Smooth muscle cell (in vitro differentiated cells): ENCODE measurements at regions not wholly inside any gene's neighbourhood (a gene's known extent, or its start where the extent isn't known, plus 50 kb on each side); places are given as distances from the start of the nearest gene placed in this dataset.

Experiments
- DNase-seq: peaks from one replicate; lab custom pipeline; 2025; ENCODE audit not compliant: unreplicated experiment; lab: John Stamatoyannopoulos, UW
- H2AFZ ChIP-seq: fragments of 200-600 bp; sonication (generic); 2 replicates; pipeline ENCODE4 v1.6.0; 2016; ENCODE audit warnings: antibody characterized with exemption, low read depth, mild to moderate bottlenecking
- H3F3A ChIP-seq: fragments of 200-600 bp; sonication (generic); 2 replicates; pipeline ENCODE4 v1.6.0; 2017; ENCODE audit warnings: antibody characterized with exemption, low read depth
- H3K27ac ChIP-seq: fragments of 200-600 bp; sonication (generic); 2 replicates; pipeline ENCODE4 v1.5.1; 2016; ENCODE audit warnings: low read depth, mild to moderate bottlenecking
- H3K27me3 ChIP-seq: fragments of 200-600 bp; sonication (generic); 2 replicates; pipeline ENCODE4 v1.6.1; 2016; ENCODE audit warnings: low read depth, mild to moderate bottlenecking
- H3K36me3 ChIP-seq: fragments of 200-600 bp; sonication (generic); 2 replicates; pipeline ENCODE4 v1.5.1; 2016; ENCODE audit warnings: low read depth
- H3K4me1 ChIP-seq: fragments of 200-600 bp; sonication (generic); 2 replicates; pipeline ENCODE4 v1.5.1; 2016; ENCODE audit warnings: low read depth
- H3K4me2 ChIP-seq: fragments of 200-600 bp; sonication (generic); 2 replicates; pipeline ENCODE4 v1.6.0; 2016; ENCODE audit warnings: mild to moderate bottlenecking
- H3K4me3 ChIP-seq: fragments of 200-600 bp; sonication (generic); 2 replicates; pipeline ENCODE4 v1.5.1; 2016; ENCODE audit warnings: mild to moderate bottlenecking
- H3K79me2 ChIP-seq: fragments of 200-600 bp; sonication (generic); 2 replicates; pipeline ENCODE4 v1.6.0; 2016; ENCODE audit warnings: low read depth, mild to moderate bottlenecking
- H3K9ac ChIP-seq: fragments of 200-600 bp; sonication (generic); 2 replicates; pipeline ENCODE4 v1.6.0; 2016; ENCODE audit warnings: low read depth
- H3K9me3 ChIP-seq: fragments of 200-600 bp; sonication (generic); replicated peaks from 2 replicates; pipeline ENCODE4 v1.5.1; 2016; ENCODE audit warnings: low read depth
- H4K20me1 ChIP-seq: fragments of 200-600 bp; sonication (generic); 2 replicates; pipeline ENCODE4 v1.6.0; 2016; ENCODE audit warnings: low read depth
- CTCF ChIP-seq: fragments of 200-600 bp; sonication (generic); IDR thresholded peaks from 2 replicates; pipeline ENCODE4 v1.5.1; 2017; ENCODE audit warnings: borderline replicate concordance, mild to moderate bottlenecking, antibody characterized with exemption; ENCODE audit not compliant: insufficient read depth, poor library complexity, severe bottlenecking
- WGBS: methylation state at CpG from one replicate; pipeline ENCODE4 v1.1.7; 2016; ENCODE audit warnings: low lambda C conversion rate; 5-methylcytosine and 5-hydroxymethylcytosine counted together

GRCh38 chr3:193754719-193755118 lies 161.7 kb downstream of the OPA1 start:
- Histone ChIP-seq H3K36me3 (no peaks in the 10 kb centered on the region), H3K9me3 (no peaks in the 10 kb centered on the region), H3K4me3 (no peak overlapping the region), H3K4me1 (no peaks in the 10 kb centered on the region), H3K4me2 (no peak overlapping the region), H3F3A (no peaks in the 10 kb centered on the region), H3K9ac (no peak overlapping the region), H4K20me1 (no peaks in the 10 kb centered on the region), H3K79me2 (no peaks in the 10 kb centered on the region), H3K27ac (no peak overlapping the region), H2AFZ (no peak overlapping the region), H3K27me3 (no peaks in the 10 kb centered on the region)
- no peak for DNase-seq
- no peak for TF ChIP-seq CTCF

GRCh38 chr3:193756536-193756935 lies 163.5 kb downstream of the OPA1 start:
- Histone ChIP-seq H3K79me2 (no peaks in the 10 kb centered on the region), H3K27me3 (no peaks in the 10 kb centered on the region), H3K9me3 (no peaks in the 10 kb centered on the region), H3F3A (no peaks in the 10 kb centered on the region), H3K27ac (no peak overlapping the region), H3K4me2 (no peak overlapping the region), H4K20me1 (no peaks in the 10 kb centered on the region), H3K36me3 (no peaks in the 10 kb centered on the region), H2AFZ (no peak overlapping the region), H3K9ac (no peak overlapping the region), H3K4me3 (no peak overlapping the region), H3K4me1 (no peaks in the 10 kb centered on the region)
- DNase-seq, result no peak
- no peak for TF ChIP-seq CTCF
- 95% methylated on average over 1 of the region's 1 CpG for WGBS

GRCh38 chr3:193757457-193757856 lies 164.4 kb downstream of the OPA1 start:
- Histone ChIP-seq H3K27me3 (no peaks in the 10 kb centered on the region), H3K9me3 (no peaks in the 10 kb centered on the region), H3F3A (no peaks in the 10 kb centered on the region), H3K36me3 (no peaks in the 10 kb centered on the region), H2AFZ (no peak overlapping the region), H4K20me1 (no peaks in the 10 kb centered on the region), H3K4me3 (no peak overlapping the region), H3K9ac (no peak overlapping the region), H3K79me2 (no peaks in the 10 kb centered on the region), H3K27ac (no peak overlapping the region), H3K4me2 (no peak overlapping the region), H3K4me1 (no peaks in the 10 kb centered on the region)
- no peak for TF ChIP-seq CTCF
- DNase-seq, result no peak
- 74% methylated on average over 2 of the region's 2 CpGs for WGBS

GRCh38 chr3:193761969-193762368 lies 169.0 kb downstream of the OPA1 start:
- Histone ChIP-seq H3K9me3 (no peaks in the 10 kb centered on the region), H3K79me2 (no peaks in the 10 kb centered on the region), H2AFZ (no peak overlapping the region), H4K20me1 (no peaks in the 10 kb centered on the region), H3K4me1 (no peaks in the 10 kb centered on the region), H3K27ac (no peak overlapping the region), H3K4me3 (no peak overlapping the region), H3K4me2 (no peak overlapping the region), H3K27me3 (no peaks in the 10 kb centered on the region), H3K9ac (no peak overlapping the region), H3K36me3 (no peaks in the 10 kb centered on the region), H3F3A (no peaks in the 10 kb centered on the region)
- TF ChIP-seq CTCF, result no peak
- WGBS, result 96% methylated on average over 5 of the region's 5 CpGs
- DNase-seq, result no peak
